Stimulated activated CD4-positive, alpha-beta T cell treated with anti-CD3 and anti-CD28 coated beads, TNF-alpha, amount 100 ng/mL, for 24 hours (primary cell): ENCODE measurements at regions not wholly inside any gene's neighbourhood (a gene's known extent, or its start where the extent isn't known, plus 50 kb on each side); places are given as distances from the start of the nearest gene placed in this dataset.

Experiments
- DNase-seq, 3 experiments: peaks; one replicate each; pipeline ENCODE4 v3.0.0-alpha.2; 2020; ENCODE audit warnings: low read depth in 3 of 3

DNA sequence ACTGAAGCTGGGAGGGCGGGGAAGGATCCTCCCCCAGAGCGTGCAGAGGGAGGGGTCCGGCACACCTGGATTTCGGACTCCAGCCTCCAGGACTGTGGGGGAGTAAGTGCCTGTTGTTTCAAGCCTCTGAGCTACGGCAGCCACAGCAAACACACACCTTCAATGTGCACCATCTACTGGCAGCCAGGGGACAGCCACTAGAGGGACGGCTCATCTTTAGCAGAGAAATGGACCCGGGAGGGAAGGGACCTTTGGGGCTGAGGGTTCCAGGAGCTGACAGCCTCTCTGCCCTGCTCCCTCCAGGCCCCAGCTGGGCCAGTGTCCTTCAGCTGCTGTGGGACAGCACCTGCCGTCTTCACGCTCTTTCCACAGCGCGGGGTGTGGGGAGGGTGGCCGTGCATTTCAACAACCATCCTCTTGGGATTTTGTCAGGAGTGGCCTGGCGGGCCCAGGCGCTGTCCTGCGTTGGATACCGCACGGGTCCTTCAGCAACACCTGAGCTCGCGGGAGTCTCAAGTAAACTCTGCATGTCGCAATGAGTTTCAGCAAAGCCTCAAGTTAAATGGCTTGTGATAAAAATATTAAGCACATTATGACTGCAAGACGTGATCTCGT lies 209.2 kb upstream of the C14orf180 start:
- DNase-seq: no peak

DNA sequence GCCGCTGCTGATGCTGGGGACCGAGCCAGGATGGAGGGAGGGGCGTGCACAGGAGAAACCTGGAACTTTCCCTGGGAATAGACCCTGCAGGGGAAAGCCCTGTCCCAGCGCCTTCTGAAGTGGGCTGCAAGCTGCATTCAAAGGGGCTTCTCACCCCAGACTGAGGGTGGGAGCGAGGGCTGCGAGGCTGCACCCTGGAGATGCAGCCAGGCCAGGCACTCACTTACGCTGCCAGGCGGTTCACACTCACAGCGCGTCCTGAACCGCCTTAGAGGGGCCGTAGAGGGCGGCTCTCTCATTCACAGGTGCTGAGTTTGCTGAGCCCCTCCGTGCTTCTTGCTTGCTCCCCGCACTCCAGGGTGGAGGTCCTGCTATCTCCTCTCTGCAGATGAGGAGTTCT lies 208.5 kb upstream of the C14orf180 start:
- DNase-seq: no peak

- no peak for DNase-seq
Measured at GRCh38 chr14:104371917-104372316, 207.6 kb upstream of the C14orf180 start.

- no peak for DNase-seq
Measured at GRCh38 chr14:104372390-104373054, 207.0 kb upstream of the C14orf180 start.

GRCh38 chr14:104373055-104373854 lies 206.3 kb upstream of the C14orf180 start:
- no peak for DNase-seq

DNA sequence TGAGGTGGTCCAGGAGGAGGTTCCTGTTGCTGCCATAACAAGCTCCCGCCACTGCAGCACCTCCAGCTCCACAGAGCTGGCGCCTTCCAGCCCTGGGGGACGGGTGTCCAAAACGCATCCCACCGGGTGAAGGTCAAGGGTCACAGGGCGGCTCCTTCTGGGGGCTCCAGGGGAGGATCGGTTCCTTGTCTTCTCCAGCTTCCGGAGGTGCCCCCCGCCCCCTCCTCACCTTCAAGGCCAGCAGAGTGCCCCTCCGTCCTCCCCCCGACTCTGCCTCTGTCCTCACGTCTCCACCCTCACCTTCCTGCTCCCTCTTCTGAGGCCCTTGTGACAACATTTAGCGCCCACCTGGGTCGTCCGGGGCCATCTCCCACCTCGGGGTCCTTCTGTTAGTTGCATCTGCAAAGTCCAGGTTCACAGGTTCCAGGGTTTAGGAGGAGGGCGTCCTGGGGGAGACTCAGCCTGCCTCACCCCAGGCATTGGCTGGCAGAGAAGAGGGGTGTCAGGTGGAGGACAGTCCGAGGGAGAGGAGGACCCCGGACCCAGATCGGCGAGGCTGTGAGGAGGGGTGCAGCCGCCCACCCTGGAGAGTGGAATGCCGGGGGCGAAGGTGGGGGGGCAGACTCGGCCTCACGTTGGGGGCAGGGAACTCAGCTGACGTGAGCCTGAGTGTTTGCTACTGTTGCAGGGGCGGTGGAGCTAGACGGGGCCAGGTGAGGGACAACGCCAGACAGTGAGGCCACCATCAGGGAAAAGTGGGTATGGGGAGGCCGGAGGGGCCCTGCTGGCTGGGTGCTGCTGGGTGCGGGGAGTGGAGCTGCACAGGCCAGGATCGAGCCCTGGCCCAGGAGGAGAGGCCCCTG lies 205.5 kb upstream of the C14orf180 start:
- DNase-seq: no peak

DNA sequence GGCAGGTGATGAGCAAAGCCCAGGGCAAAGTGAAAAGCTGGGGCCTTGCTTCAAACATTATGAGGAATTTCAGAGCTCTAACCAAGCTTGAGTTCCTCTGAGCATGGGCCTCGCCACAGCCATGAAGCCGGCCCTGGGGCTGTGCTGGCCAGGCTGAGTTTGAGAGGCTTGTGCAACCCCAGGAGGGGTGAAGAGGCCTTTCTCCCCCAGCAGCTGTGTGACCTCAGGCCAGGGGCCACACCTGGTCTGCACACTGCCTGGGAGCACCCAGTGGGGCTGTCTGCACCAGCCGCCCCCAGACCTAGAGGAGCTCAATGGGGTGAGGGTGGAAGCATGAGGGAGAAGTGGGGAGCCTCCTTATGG lies 204.9 kb upstream of the C14orf180 start:
- no peak for DNase-seq

DNA sequence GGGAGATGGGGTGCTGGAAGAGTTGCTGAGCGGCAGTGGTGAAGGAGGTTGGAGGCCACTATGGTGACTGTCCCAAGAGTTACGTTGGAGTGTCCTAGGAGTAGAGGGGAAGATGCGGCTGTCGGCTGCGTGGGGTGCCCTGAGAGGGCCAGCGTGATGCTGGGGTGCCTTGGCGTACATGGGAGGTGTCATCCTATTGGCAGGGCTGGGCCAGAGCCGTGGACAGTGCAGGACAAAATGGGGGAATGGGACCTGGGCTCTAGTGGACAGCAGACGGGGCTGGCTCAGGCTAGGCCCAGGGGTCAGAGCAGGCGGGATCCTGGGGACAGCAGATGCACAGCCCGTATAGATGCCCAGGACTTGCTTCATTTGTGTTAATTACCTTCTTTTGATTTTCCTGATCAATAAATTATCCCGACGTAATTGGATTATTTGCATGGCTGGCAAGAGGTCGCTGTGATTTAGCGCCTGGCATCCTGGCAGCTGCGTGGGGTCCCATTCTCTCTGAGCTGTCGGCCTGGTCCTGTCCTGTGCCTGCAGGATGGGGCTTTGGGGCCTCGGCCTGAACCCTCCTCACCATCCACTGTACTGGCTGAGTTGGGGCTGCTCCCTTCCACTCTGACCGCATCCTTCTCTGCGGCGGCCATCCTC lies 203.9 kb upstream of the C14orf180 start:
- no peak for DNase-seq

GRCh38 chr14:104376202-104377140 lies 203.1 kb upstream of the C14orf180 start:
- DNase-seq: no peak

DNA sequence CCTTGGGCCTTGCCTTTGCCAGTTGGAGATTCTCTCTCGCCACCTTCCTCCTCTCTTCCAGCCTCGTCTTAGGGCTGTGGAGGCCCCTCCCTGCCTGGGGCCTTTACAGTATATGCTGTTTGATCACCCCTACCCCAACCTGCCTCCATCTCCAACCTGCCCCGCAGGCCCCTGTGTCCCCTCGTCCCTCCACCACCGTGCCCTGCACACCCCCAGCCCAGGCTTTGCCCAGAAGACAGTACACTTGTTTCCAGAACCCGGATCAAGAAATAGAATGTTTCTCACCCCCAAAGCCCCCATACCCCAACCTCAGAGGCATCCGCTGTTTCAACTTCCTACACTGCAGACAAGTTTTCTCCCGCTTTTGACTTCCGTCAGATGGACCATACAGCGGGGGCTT lies 202.3 kb upstream of the C14orf180 start:
- DNase-seq: no peak

GRCh38 chr14:104378698-104379113 lies 200.9 kb upstream of the C14orf180 start:
- no peak for DNase-seq

- no peak for DNase-seq
Measured at GRCh38 chr14:104382361-104383087, 197.0 kb upstream of the C14orf180 start.

DNA sequence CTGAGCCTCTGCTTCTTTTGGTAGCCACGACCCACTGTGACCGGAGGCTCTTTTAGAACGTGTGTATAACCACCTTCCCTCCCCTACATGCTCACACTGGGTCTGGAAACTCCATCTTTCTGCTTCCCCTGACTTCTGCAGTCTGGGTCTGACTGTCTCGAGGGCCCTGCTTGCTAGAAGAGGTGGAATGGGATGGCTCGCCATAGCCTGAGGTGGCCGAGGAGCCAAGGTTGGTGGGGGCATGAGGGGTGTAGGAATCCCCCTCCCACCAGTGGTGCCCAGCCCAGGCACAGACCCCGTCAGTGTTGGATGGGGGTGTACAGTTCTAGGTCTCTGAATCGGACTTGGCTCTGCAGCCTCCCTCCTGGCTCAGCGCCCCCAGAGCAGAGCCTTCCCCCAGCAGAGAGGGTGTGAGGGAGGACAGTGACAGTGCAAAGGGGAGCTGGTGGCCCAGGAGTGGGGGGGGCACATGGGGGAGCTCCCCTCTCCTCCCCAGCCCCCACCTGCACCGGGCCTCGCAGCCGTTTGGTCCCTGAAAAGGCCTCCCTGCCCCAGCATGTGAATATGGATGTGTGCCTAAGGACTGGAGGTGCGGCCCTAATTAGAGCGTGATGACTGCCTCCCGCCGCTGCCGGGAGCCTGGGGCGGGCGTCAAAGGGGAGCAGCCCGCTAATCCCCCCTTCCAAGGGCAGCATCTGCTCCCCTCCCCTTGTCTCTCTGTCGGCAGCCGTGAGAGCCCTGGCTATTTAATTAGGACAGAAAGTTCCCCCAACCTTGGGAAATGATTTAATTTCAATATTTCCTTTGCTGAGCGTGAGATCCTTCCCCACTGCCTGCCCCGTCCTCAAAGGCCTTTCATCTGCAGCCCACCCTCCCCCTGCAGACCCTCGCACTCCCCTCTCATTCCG lies 196.2 kb upstream of the C14orf180 start:
- no peak for DNase-seq

GRCh38 chr14:104383996-104384775 lies 195.4 kb upstream of the C14orf180 start:
- DNase-seq: no peak

GRCh38 chr14:104384776-104385071 lies 194.8 kb upstream of the C14orf180 start:
- no peak for DNase-seq

DNA sequence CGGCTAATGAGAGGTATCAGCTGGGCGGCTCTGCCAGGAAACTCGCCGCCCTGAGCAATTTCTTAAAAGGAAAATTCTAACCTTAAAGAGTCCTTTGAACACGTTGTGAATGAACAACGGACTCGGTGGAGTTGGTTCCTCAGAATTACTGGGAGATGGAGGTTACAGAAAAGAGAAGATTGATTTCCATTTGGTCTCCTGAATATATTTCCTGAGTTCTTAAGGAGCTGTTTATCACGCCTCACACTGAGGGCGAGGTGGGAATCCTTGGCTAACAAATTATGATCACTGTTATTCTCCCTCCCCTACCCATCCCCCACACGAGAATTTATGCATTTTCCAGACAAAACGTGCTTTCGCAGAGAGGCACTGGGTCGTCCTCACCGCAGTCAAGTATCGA lies 194.5 kb upstream of the C14orf180 start:
- DNase-seq: no peak

DNA sequence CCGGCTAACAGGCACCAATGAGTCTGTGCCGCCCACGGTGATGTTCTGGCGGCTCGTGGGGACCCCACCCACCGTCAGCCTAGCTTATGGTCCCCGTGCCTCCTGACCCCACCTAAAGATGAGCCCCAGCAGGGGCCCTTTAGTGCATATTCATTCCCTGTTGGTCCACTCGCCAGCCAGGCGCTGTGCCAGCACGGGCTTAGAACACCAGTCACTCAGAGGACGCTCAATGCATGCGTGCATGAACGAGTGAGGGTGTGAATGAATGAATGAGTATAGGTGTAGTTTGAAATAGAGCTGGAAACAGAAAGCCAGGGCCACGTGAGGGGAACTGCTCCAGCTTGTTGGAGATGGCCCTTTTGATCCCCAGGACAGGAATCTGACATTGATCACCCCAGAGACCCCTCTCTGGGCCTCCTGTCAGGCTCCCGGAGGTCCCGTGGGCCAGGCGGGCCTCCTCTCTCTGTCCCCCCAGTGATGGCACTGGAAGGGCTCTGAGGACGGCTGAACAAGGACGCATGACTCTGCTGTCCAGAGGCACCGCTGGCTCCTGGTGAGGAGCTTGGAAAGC lies 193.9 kb upstream of the C14orf180 start:
- DNase-seq: no peak
